ENCODE measurements at regions not wholly inside any gene's neighbourhood (a gene's known extent, or its start where the extent isn't known, plus 50 kb on each side); places are given as distances from the start of the nearest gene placed in this dataset.
"Not testable (repeated sequence)": the region's sequence is repeated elsewhere in the genome, so short reads cannot be mapped to it uniquely, and the experiment has no call there.

DNA sequence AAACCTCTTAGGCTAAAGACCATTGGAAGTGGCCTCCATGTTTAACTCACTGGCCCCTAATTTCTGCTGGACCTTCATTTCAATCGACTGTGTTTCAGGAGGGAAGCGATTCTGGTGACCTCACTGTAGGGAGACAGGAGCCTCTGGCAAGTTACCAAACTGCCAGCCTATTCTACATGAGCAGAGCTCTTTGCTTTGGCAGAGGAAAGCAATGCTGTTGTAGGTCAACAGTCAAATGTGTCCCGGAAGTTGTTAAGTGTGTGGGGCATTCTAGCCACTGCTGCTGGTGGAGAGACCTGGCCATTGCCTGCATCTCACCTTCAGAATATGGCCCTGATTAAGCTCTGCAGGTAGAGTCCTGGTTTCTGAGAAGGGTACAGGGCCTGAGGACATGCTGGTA lies 306.8 kb upstream of the NOTCH2NLA start:
- TF ChIP-seq, protein P1, sequence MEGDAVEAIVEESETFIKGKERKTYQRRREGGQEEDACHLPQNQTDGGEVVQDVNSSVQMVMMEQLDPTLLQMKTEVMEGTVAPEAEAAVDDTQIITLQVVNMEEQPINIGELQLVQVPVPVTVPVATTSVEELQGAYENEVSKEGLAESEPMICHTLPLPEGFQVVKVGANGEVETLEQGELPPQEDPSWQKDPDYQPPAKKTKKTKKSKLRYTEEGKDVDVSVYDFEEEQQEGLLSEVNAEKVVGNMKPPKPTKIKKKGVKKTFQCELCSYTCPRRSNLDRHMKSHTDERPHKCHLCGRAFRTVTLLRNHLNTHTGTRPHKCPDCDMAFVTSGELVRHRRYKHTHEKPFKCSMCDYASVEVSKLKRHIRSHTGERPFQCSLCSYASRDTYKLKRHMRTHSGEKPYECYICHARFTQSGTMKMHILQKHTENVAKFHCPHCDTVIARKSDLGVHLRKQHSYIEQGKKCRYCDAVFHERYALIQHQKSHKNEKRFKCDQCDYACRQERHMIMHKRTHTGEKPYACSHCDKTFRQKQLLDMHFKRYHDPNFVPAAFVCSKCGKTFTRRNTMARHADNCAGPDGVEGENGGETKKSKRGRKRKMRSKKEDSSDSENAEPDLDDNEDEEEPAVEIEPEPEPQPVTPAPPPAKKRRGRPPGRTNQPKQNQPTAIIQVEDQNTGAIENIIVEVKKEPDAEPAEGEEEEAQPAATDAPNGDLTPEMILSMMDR (conservative IDR thresholded peaks at IDR 0.05 in 1 of 2, IDR thresholded peaks at IDR 0.05 in 1 of 2; ENCODE audit: extremely low read depth in 1 of 2, insufficient read depth in 1 of 2, low read depth in 1 of 2, low read length in 2 of 2): not testable (repeated sequence)
- not testable (repeated sequence) for TF ChIP-seq EZH2 (IDR thresholded peaks at IDR 0.05; ENCODE audit: borderline replicate concordance, low read length)
